Left renal pelvis (tissue), 4 donors: ENCODE measurements at regions not wholly inside any gene's neighbourhood (a gene's known extent, or its start where the extent isn't known, plus 50 kb on each side); places are given as distances from the start of the nearest gene placed in this dataset.
A peak's percentile ranks its signal among the peaks of the same experiment; 100 is the strongest.

ENCODE experiments used
- DNase-seq, 4 donors: peaks; one replicate each; pipeline ENCODE4 v3.0.0-alpha.2; 2013; ENCODE audit warnings: low read depth in 4 of 4, low spot score in 3 of 4

DNA sequence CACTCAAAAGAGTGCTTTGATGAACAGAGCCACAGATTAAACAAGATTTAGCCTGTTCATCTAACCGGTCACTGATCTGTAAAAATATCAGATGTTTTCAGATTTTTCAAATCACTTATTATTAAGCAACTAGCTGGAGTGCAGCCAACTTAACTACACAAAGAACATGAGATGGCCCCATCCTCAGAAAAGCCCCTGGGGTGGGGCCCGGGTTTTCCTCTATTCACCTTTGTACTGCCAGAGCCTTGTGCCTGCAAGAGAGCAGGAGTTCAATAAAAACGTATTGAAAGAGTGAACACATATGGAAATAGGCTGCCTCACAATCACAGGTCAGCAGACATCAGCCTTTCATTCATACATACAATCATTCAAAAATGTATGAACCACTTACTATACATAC is 516.1 kb downstream of the OMA1 start:
- no peak for DNase-seq

DNA sequence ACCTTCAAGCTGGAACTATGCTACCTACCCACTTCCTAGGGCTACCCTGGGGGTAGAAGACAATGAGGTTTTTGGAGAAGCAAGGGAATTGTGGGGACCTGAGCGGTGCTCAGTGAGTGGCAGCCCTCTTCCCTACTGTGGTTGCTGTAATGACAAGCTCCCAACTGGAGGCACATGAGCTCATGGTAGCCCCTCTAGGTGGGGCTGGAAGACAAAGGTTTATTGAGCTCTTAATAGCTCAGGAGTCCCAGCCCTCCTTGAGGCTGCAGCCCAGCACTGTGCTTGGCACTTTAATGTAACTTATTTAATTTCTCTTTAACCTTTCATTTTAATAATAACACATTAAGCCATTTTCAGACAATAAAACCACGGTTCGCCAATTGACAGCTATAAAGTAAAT is 528.9 kb downstream of the OMA1 start:
- DNase-seq, result no peak

GRCh38 chr1:58013237-58013636 is 533.3 kb downstream of the OMA1 start:
- DNase-seq, result no peak

- DNase-seq, result no peak
These were observed 534.5 kb downstream of the OMA1 start for GRCh38 chr1:58011978-58012377.

DNA sequence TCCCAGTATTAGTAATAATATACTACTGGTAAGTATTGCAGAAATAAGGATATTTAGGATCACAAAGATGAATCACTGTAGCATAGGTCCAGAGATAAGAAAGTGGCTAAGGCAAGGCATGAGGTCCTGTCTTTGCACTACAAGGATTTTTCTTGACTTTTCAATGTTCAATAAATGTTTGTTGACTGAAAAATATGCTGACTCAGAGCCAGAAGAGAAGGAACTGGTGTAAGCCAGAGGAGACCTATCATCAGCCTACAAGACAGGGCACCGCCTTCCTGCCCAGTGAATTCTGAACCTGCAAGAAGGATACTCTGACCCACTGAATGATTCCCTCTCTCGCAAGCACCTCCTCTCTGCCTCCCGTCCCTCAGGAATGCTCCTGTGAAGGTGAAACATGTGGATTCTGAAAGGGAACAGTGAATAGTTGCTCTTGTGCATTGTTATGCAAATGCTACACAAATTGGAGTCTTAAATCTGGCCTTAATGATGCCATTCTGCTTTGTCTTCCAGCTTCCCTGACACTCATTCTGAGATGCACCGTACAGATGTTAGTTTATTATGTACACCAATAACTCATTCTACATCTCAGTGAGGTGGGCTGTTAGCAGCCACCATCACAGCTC is 540.0 kb downstream of the OMA1 start:
- no peak for DNase-seq

DNA sequence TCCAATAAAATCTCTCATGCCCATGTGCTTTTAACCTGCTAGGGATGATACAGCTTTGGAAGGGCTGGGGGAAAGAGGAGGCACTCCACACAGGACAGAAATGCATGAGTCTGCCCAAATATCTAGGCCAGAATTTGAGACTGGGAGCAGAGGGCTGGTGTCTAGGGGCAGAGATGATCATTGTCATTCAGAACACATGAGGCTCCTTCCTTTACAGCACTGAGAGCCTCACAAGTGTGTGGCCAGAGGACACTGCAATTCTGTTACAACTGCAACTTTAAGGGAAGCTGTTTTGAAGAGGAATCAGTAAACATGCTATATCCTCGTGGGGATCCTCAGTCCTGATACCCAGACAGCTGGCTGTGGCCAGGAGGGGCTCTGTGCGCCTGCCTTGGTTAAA is 541.3 kb downstream of the OMA1 start:
- no peak for DNase-seq

DNA sequence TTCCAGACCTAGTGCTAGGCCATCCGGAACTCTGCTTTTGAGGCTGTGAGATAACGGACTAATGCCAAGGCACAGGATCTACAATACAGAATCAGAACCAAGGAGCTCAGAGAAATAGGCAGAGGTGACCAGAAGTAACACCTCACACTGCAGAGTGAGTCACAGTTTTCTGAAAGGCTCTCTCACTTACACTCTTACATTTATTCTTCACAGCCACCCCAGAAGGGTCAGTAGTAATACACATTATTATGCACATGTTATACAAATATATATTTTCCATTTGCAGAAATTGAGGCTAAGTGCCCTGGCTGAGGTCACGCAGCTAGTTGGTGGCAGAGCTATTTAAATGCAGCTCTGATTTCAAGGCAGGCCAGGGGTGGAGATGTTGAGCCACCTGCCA is 542.5 kb downstream of the OMA1 start:
- DNase-seq, result no peak

- DNase-seq, result no peak
These were observed 543.5 kb downstream of the OMA1 start for GRCh38 chr1:58003059-58003458.

GRCh38 chr1:58000821-58001220 is 545.7 kb downstream of the OMA1 start:
- no peak for DNase-seq

DNA sequence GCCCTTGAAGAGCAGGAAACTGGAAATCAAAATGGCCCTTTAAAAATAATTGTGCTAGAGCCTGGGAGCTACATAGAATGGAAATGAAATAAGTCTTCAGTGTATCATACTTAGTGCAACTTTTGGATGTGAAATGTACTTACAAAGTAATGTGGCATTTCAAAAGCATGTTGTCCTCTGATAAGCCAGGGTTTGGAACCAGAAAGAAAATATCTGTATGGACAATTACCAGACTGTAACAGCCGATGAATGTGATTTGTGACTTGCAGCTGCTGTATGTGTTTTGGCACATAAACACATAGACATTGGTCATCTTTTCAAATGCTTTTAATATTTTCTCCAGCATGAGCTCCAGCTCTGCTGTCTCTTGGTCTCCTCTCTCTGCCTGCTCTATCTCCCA is 546.4 kb downstream of the OMA1 start:
- DNase-seq, result peak in 2 of 4 donors; percentile 6 to 12

- no peak for DNase-seq
These were observed 550.1 kb downstream of the OMA1 start for GRCh38 chr1:57996400-57996799.

DNA sequence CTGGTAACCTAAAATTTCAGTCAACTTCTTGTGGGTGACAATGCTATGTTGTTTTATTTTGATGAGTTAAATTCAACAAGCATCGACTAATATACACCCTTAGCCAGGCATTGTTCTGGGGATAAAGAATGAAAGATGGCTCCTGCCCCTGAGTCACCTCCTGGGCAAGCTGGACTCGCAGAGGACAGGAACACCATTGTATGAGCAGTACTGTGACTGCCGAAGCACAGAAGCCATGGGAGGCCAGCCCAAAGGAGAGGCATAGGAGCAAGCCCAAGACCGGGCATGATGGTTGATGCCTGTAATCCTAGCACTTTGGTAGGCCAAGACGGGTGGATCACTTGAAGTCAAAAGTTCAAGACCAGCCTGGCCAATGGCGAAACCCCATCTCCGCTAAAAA is 555.2 kb downstream of the OMA1 start:
- DNase-seq, result no peak

- DNase-seq, result no peak
These were observed 556.6 kb downstream of the OMA1 start for GRCh38 chr1:57989877-57990276.

- no peak for DNase-seq
These were observed 559.0 kb downstream of the OMA1 start for GRCh38 chr1:57987523-57987922.

GRCh38 chr1:57986432-57986831 is 560.1 kb downstream of the OMA1 start:
- DNase-seq, result no peak

DNA sequence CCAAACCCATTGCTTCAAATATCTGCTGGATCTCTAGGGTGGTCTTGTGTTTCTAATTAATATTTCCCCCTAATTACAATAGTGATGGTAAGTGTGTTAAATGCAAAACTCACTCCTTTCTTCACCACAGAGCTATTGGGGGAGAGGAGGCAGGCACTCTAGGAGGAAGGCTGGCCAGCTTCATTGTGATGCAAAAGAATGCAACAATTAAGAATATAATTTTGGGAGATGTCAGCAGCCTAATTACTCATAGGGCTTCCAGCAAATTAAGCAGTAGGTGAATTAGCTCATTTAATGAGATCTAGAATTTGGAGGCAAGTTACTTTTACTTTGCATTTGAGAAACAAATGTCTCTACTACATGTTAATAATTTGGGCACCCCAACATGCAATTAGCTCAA is 560.4 kb upstream of the DAB1 start:
- no peak for DNase-seq

DNA sequence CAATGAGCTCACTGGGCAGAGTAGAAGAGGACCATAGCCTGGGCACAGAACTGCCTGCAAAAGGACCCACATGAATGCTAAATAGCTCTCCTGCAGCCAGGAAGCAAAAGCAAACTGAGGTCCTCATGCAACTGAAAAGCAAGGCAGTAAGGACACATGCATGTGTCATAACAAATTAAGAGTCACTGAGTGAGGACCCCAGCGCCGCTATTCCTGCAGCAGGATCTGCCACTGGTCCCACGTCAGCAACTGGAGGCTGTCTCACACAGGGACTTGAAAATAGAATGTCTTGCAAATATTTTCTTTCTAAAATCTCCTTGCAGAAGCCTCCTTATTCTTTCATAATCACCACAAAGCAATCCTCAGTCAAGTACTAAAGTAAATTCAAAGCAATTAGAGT is 559.6 kb upstream of the DAB1 start:
- no peak for DNase-seq

- DNase-seq, result no peak
These were observed 559.0 kb upstream of the DAB1 start for GRCh38 chr1:57982852-57983251.

DNA sequence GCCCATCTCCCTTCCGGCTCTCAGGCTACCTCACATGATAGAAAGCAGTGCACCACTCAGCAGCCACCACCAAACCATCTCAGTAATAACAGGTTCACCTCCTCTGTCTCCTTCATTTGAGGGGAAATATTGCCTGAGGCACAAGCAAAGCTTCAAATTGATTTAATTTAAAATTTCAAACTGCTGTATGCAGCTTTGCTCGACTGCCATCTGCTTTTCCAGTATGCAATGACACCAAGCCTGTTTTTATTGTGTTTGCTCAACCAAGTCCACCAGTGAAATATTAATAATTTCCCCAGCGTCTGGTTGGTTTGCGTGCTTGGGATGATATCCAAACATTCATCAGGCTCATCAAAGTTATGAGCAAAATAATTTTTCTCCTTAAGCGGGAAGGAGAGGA is 552.4 kb upstream of the DAB1 start:
- DNase-seq, result no peak

DNA sequence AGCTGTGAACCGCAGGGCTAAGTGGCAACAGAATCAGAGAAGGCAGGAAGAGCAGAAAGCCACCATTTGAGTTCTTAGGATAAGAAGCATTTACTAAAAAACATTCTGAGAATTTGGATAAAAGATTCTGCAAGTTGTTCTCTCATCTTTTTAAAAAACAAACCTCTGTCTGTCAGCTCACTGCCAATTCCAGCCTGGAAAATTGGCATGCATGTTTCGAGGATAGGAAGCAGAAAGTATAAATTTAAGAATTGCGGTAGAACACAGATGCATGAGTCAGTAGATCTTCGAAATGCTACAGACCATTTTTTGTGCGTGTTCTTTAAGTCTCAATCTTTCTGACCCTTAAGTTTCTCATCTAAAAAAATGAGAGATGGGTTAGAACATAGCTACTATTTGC is 544.5 kb upstream of the DAB1 start:
- no peak for DNase-seq

- DNase-seq, result peak; percentile 20 to 54 (median 32)
These were observed 543.0 kb upstream of the DAB1 start for GRCh38 chr1:57966751-57967406.

- no peak for DNase-seq
These were observed 542.5 kb upstream of the DAB1 start for GRCh38 chr1:57966340-57966739.

GRCh38 chr1:57963581-57963980 is 539.7 kb upstream of the DAB1 start:
- DNase-seq, result no peak
